ENCODE measurements at regions not wholly inside any gene's neighbourhood (a gene's known extent, or its start where the extent isn't known, plus 50 kb on each side); places are given as distances from the start of the nearest gene placed in this dataset.

- no peak for DNase-seq (ENCODE audit: low read depth in 2 of 2, low spot score in 1 of 2)
Measured at GRCh38 chr9:106051545-106051944, 357.2 kb downstream of the TMEM38B start.

GRCh38 chr9:106052166-106052565 lies 357.8 kb downstream of the TMEM38B start:
- no peak for DNase-seq (ENCODE audit: low read depth in 2 of 2, low spot score in 1 of 2)

- DNase-seq (ENCODE audit: low read depth in 2 of 2, low spot score in 1 of 2): no peak
Measured at GRCh38 chr9:106052735-106053134, 358.4 kb downstream of the TMEM38B start.

- DNase-seq (ENCODE audit: low read depth in 2 of 2, low spot score in 1 of 2): no peak
Measured at GRCh38 chr9:106056328-106056727, 362.0 kb downstream of the TMEM38B start.

GRCh38 chr9:106058460-106058859 lies 364.1 kb downstream of the TMEM38B start:
- no peak for DNase-seq (ENCODE audit: low read depth in 2 of 2, low spot score in 1 of 2)

GRCh38 chr9:106059886-106060285 lies 365.5 kb downstream of the TMEM38B start:
- DNase-seq (ENCODE audit: low read depth in 2 of 2, low spot score in 1 of 2): no peak

- DNase-seq (ENCODE audit: low read depth in 2 of 2, low spot score in 1 of 2): no peak
Measured at GRCh38 chr9:106060885-106061284, 366.5 kb downstream of the TMEM38B start.

GRCh38 chr9:106062250-106062649 lies 367.9 kb downstream of the TMEM38B start:
- DNase-seq (ENCODE audit: low read depth in 2 of 2, low spot score in 1 of 2): no peak

GRCh38 chr9:106065136-106065535 lies 370.8 kb downstream of the TMEM38B start:
- DNase-seq (ENCODE audit: low read depth in 2 of 2, low spot score in 1 of 2): no peak

GRCh38 chr9:106065579-106066214 lies 371.4 kb downstream of the TMEM38B start:
- no peak for DNase-seq (ENCODE audit: low read depth in 2 of 2, low spot score in 1 of 2)

- no peak for DNase-seq (ENCODE audit: low read depth in 2 of 2, low spot score in 1 of 2)
Measured at GRCh38 chr9:106066940-106067524, 372.7 kb downstream of the TMEM38B start.

GRCh38 chr9:106069241-106069640 lies 374.9 kb downstream of the TMEM38B start:
- no peak for DNase-seq (ENCODE audit: low read depth in 2 of 2, low spot score in 1 of 2)

- no peak for DNase-seq (ENCODE audit: low read depth in 2 of 2, low spot score in 1 of 2)
Measured at GRCh38 chr9:106072421-106072820, 378.1 kb downstream of the TMEM38B start.

GRCh38 chr9:106074006-106074405 lies 379.7 kb downstream of the TMEM38B start:
- no peak for DNase-seq (ENCODE audit: low read depth in 2 of 2, low spot score in 1 of 2)

GRCh38 chr9:106075236-106075959 lies 381.1 kb downstream of the TMEM38B start:
- DNase-seq (ENCODE audit: low read depth in 2 of 2, low spot score in 1 of 2): no peak

GRCh38 chr9:106075960-106076327 lies 381.6 kb downstream of the TMEM38B start:
- no peak for DNase-seq (ENCODE audit: low read depth in 2 of 2, low spot score in 1 of 2)

GRCh38 chr9:106076711-106077110 lies 382.4 kb downstream of the TMEM38B start:
- DNase-seq (ENCODE audit: low read depth in 2 of 2, low spot score in 1 of 2): no peak

- no peak for DNase-seq (ENCODE audit: low read depth in 2 of 2, low spot score in 1 of 2)
Measured at GRCh38 chr9:106077731-106078130, 383.4 kb downstream of the TMEM38B start.

- no peak for DNase-seq (ENCODE audit: low read depth in 2 of 2, low spot score in 1 of 2)
Measured at GRCh38 chr9:106082621-106083020, 388.3 kb downstream of the TMEM38B start.

GRCh38 chr9:106084702-106085101 lies 390.4 kb downstream of the TMEM38B start:
- DNase-seq (ENCODE audit: low read depth in 2 of 2, low spot score in 1 of 2): no peak

- DNase-seq (ENCODE audit: low read depth in 2 of 2, low spot score in 1 of 2): no peak
Measured at GRCh38 chr9:106085479-106085878, 391.1 kb downstream of the TMEM38B start.

GRCh38 chr9:106092083-106092482 lies 397.7 kb downstream of the TMEM38B start:
- no peak for DNase-seq (ENCODE audit: low read depth in 2 of 2, low spot score in 1 of 2)

- DNase-seq (ENCODE audit: low read depth in 2 of 2, low spot score in 1 of 2): no peak
Measured at GRCh38 chr9:106102821-106103220, 408.5 kb downstream of the TMEM38B start.

Data from stimulated activated CD8-positive, alpha-beta memory T cell treated with anti-CD3 and anti-CD28 coated beads, Interleukin-4, amount 100 ng/mL, for 1 hour (primary cell).